Activated naive CD8-positive, alpha-beta T cell treated with anti-CD3 and anti-CD28 coated beads, Interleukin-2, amount 10 ng/mL, durations not matched to agents 7 days and 5 days (primary cell): ENCODE measurements at regions not wholly inside any gene's neighbourhood (a gene's known extent, or its start where the extent isn't known, plus 50 kb on each side); places are given as distances from the start of the nearest gene placed in this dataset.
"Not testable (repeated sequence)": the region's sequence is repeated elsewhere in the genome, so short reads cannot be mapped to it uniquely, and the experiment has no call there.

Experiments used
- ATAC-seq: fragments of 150-1000 bp; cut with Tn5 transposase; one replicate; pipeline ENCODE4 v1.10.0; 2021; ENCODE audit warnings: low read depth, moderate library complexity
- POLR2A ChIA-PET: fragments of 350-600 bp; sonication (Branson Sonifier 250); formaldehyde crosslinking; loops from one replicate; lab custom pipeline; 2021; ENCODE audit warnings: antibody characterized with exemption; lab: Charles Lee
- DNase-seq: peaks from one replicate; pipeline ENCODE4 v3.0.0; 2021
- H3K27ac Mint-ChIP-seq: one replicate; pipeline ENCODE4 v1.8.0; 2022; ENCODE audit warnings: mild to moderate bottlenecking, mixed read lengths
- H3K27me3 Mint-ChIP-seq: one replicate; pipeline ENCODE4 v1.8.0; 2022; ENCODE audit warnings: mild to moderate bottlenecking, moderate library complexity, mixed read lengths
- H3K36me3 Mint-ChIP-seq: one replicate; pipeline ENCODE4 v1.8.0; 2021; ENCODE audit warnings: mild to moderate bottlenecking, mixed read lengths
- H3K4me1 Mint-ChIP-seq: one replicate; pipeline ENCODE4 v1.8.0; 2021; ENCODE audit warnings: mixed read lengths
- H3K4me3 Mint-ChIP-seq: one replicate; pipeline ENCODE4 v1.8.0; 2022; ENCODE audit warnings: mild to moderate bottlenecking, moderate library complexity, mixed read lengths
- H3K9me3 Mint-ChIP-seq: one replicate; pipeline ENCODE4 v1.8.0; 2021; ENCODE audit warnings: mixed read lengths

DNA sequence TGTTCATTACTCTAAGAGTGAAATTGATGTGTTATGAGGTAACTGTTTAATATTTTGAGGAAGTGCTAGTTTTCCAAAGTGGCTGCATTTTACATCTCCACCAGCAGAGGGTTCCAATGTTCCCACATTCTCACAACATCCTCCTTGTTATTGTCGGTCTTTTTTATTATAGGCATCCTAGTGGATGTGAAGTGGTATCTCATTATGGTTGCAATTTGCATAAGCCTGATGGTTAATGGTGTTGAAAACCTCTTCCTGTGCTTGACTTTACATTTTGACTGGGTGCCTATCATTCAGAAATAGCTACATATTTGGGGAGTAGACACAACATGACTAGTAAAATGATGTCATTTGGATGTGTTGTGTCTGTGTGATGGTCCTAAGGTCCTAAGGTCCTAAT is 143.6 kb downstream of the MRPS30 start:
- H3K27ac Mint-ChIP-seq, result no peak overlapping the region

DNA sequence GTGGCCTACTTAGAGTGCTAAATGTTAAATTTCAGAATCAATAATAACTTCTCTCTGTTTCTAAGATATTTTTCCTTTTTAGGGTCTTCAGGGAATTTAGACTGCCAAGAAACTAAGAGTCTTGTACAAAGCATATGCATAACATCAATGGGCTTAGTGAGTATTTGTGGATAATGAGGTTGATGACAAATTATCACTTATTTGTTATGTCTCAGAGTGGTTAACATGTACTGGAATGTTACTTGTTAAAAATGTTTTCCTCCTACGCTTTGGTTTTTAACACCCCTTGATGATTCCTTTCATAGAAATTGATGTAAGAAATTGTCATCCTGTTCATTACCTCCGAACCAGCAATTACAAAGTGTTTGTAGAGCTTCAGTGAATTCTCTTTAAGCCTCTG is 144.3 kb downstream of the MRPS30 start:
- POLR2A ChIA-PET, result no interaction called here
- Mint-ChIP-seq H3K4me3 (no peak overlapping the region), H3K27me3 (no peaks in the 10 kb centered on the region), H3K4me1 (no peaks in the 10 kb centered on the region), H3K36me3 (no peaks in the 10 kb centered on the region), H3K9me3 (no peaks in the 10 kb centered on the region), H3K27ac (no peak overlapping the region)
- ATAC-seq, result no peak
- DNase-seq, result no peak

More for the DNA sequence above, 143.6 kb downstream of the MRPS30 start:
- Mint-ChIP-seq H3K4me3 (no peak overlapping the region), H3K4me1 (no peaks in the 10 kb centered on the region), H3K9me3 (no peaks in the 10 kb centered on the region), H3K36me3 (no peaks in the 10 kb centered on the region), H3K27me3 (no peaks in the 10 kb centered on the region)
- no peak for ATAC-seq
- DNase-seq, result no peak
- POLR2A ChIA-PET, result no interaction called here

GRCh38 chr5:44958943-44959454 is 150.3 kb downstream of the MRPS30 start:
- H3K27me3 Mint-ChIP-seq, H3K36me3 Mint-ChIP-seq, POLR2A ChIA-PET, DNase-seq, H3K27ac Mint-ChIP-seq, H3K4me1 Mint-ChIP-seq, H3K9me3 Mint-ChIP-seq, ATAC-seq, H3K4me3 Mint-ChIP-seq: not testable (repeated sequence)

DNA sequence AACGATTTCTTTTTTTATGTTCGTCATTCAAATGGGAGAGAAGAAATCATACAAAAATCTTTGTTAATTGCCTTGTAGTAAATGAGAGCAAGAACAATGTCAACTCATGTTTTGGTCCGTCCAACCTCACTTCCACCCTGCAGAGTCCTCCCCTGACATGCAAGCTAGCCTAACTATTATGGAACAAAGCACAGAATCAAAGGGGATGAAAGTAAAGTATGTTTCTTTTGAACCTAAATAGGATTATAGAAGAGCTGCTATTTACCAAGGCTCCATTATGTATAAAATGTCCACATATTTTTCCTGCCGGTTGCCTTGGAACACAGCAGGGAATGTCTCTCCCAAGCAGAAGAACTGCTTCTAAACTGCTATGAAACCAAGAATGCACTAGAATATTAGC is 161.1 kb downstream of the MRPS30 start:
- ATAC-seq (no peak), DNase-seq (no peak)
- POLR2A ChIA-PET, result no interaction called here
- Mint-ChIP-seq H3K4me3 (no peak overlapping the region), H3K27me3 (no peaks in the 10 kb centered on the region), H3K36me3 (no peaks in the 10 kb centered on the region), H3K27ac (no peak overlapping the region), H3K9me3 (peaks cover 2% of the 10 kb centered on the region), H3K4me1 (no peaks in the 10 kb centered on the region)

DNA sequence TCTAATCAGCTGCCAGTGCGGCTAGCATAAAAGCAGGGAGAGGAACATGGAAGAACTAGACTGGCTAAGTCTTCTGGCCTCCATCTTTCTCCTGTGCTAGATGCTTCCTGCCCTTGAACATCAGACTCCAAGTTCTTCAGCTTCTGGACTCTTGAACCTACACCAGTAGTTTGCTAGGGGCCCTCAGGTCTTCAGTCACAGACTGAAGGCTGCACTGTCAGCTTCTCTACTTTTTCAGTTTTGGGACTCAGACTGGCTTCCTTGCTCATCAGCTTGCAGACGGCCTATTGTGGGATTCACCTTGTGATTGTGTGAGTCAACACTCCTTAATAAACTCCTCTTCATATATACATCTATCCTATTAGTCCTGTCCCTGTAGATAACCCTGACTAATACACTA is 162.2 kb downstream of the MRPS30 start:
- ATAC-seq, result not testable (repeated sequence)

GRCh38 chr5:44974813-44975212 is 166.1 kb downstream of the MRPS30 start:
- no peaks in the 10 kb centered on the region for H3K4me1 Mint-ChIP-seq
- peaks cover 6% of the 10 kb centered on the region for H3K9me3 Mint-ChIP-seq
- H3K27me3 Mint-ChIP-seq, result no peaks in the 10 kb centered on the region
- no peaks in the 10 kb centered on the region for H3K36me3 Mint-ChIP-seq
- ATAC-seq, result no peak
- H3K27ac Mint-ChIP-seq, result no peak overlapping the region
- H3K4me3 Mint-ChIP-seq, result no peak overlapping the region
- no peak for DNase-seq
- POLR2A ChIA-PET, result no interaction called here

More for the DNA sequence above, 162.2 kb downstream of the MRPS30 start:
- H3K27ac Mint-ChIP-seq, H3K4me3 Mint-ChIP-seq, POLR2A ChIA-PET, H3K9me3 Mint-ChIP-seq, H3K27me3 Mint-ChIP-seq, DNase-seq, H3K4me1 Mint-ChIP-seq, H3K36me3 Mint-ChIP-seq: not testable (repeated sequence)

DNA sequence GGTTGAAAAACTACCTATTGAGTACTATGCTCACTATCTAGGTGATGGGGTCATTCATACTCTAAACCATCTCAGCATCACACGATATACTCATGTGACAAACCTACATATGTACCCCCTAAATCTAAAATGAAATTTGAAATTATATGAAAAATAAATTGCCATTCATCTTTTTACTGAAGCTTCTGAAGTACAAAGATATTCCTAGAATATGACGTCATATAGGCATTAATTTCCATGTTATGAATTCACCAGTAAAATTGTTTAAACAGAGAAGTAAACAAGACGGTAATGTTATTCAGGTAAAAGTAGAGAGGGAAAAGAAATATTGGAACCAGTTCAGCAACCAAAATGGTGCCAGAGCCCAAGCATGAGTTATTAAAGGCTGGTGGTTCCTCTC is 173.0 kb downstream of the MRPS30 start:
- no peaks in the 10 kb centered on the region for H3K36me3 Mint-ChIP-seq
- H3K9me3 Mint-ChIP-seq, result peaks cover 18% of the 10 kb centered on the region
- DNase-seq (no peak), ATAC-seq (no peak)
- H3K27ac Mint-ChIP-seq, result no peak overlapping the region
- no peaks in the 10 kb centered on the region for H3K4me1 Mint-ChIP-seq
- POLR2A ChIA-PET, result no interaction called here
- H3K27me3 Mint-ChIP-seq, result no peaks in the 10 kb centered on the region
- H3K4me3 Mint-ChIP-seq, result no peak overlapping the region

GRCh38 chr5:44983006-44983405 is 174.3 kb downstream of the MRPS30 start:
- ATAC-seq (no peak), DNase-seq (no peak)
- no peak overlapping the region for H3K27ac Mint-ChIP-seq
- no peaks in the 10 kb centered on the region for H3K27me3 Mint-ChIP-seq
- POLR2A ChIA-PET, result no interaction called here
- H3K4me1 Mint-ChIP-seq, result no peaks in the 10 kb centered on the region
- peaks cover 18% of the 10 kb centered on the region for H3K9me3 Mint-ChIP-seq
- H3K36me3 Mint-ChIP-seq, result no peaks in the 10 kb centered on the region
- H3K4me3 Mint-ChIP-seq, result no peak overlapping the region

DNA sequence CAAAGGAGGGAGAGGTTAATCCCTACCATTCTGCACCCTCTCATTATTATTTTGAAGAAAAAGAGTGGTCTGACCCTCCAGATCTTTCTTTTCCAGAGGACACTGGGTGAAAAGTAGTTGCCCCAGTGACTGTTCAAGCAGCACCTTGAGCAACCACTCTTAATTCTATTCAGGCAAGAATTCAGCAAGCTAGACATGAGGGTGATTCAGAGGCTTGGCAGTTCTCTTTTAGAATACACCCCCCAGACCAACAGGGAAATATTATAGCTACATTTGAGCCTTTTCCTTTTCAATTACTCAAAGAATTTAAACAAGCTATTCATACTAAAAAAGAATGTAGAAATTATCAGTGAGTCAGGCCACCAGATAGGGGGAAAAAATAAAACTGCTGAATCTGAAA is 178.3 kb downstream of the MRPS30 start:
- DNase-seq (no peak), ATAC-seq (no peak)
- Mint-ChIP-seq H3K27me3 (no peaks in the 10 kb centered on the region), H3K9me3 (peaks cover 18% of the 10 kb centered on the region), H3K4me1 (no peaks in the 10 kb centered on the region), H3K4me3 (no peak overlapping the region), H3K27ac (no peak overlapping the region), H3K36me3 (no peaks in the 10 kb centered on the region)
- POLR2A ChIA-PET, result no interaction called here

DNA sequence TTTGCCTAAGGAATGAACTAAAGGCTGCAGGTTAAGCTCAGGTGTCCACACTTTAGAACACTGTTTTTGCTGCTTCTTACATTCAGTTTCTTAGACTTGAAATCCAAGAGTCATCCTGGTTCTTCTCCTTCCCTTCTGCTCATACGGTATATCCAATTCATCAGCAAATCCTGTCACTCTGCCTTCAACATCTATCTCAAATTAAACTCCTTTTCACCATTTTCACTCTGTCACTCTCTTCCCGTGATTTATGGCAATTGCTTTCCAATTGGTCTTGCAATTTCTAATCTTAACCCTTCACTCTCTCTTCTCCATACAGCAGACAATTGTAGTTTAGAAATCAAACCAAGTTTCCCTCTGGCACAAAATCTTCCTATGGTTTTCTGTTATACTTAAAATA is 182.9 kb downstream of the MRPS30 start:
- POLR2A ChIA-PET, result no interaction called here
- Mint-ChIP-seq H3K27me3 (no peaks in the 10 kb centered on the region), H3K9me3 (peaks cover 11% of the 10 kb centered on the region), H3K27ac (no peak overlapping the region), H3K4me3 (no peak overlapping the region), H3K4me1 (no peaks in the 10 kb centered on the region), H3K36me3 (no peaks in the 10 kb centered on the region)
- ATAC-seq (no peak), DNase-seq (no peak)

DNA sequence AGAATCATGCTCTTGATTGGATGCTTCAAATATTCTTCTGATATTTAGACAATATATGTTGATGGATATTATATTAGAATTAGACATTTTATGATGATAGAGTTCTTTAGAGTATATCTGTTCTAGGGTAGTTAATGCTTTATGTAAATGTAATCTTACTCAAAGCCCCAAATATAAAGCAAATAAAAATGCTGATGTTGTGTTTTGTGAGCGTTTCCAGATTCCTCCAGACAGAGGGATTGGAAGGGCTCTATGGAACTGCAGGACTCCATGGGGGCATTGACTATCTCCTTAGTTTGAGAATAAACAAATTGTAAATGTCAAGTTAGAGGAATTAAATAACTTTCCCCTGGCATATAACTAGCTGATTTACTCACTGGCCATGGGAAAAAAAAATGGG is 184.5 kb downstream of the MRPS30 start:
- Mint-ChIP-seq H3K36me3 (no peaks in the 10 kb centered on the region), H3K27me3 (no peaks in the 10 kb centered on the region), H3K4me3 (no peak overlapping the region), H3K27ac (no peak overlapping the region), H3K9me3 (peaks cover 11% of the 10 kb centered on the region), H3K4me1 (peaks cover 3% of the 10 kb centered on the region)
- DNase-seq (no peak), ATAC-seq (no peak)
- POLR2A ChIA-PET, result no interaction called here

DNA sequence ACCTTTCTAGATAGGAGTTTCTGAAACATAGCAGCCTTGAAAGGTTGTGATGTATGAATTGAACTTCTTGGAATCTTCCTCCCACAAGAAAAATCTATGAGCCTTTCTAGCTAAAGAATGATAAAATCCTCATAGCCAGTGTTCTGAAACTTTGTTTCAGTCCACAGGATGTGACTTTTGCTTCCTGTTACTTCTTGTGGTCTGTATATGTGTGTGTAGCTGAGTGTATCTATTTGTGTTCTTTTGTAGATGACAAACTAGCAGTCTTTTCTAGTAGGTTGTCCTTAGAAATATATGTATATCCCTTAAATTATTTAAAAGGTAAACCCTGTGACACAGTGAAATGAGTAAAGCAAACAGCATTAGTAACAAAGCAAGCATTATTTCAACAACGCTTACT is 188.8 kb downstream of the MRPS30 start:
- H3K27me3 Mint-ChIP-seq, result no peaks in the 10 kb centered on the region
- peaks cover 3% of the 10 kb centered on the region for H3K4me1 Mint-ChIP-seq
- ATAC-seq (no peak), DNase-seq (no peak)
- no peak overlapping the region for H3K27ac Mint-ChIP-seq
- no peaks in the 10 kb centered on the region for H3K36me3 Mint-ChIP-seq
- POLR2A ChIA-PET, result no interaction called here
- H3K9me3 Mint-ChIP-seq, result peaks cover 1% of the 10 kb centered on the region
- H3K4me3 Mint-ChIP-seq, result no peak overlapping the region

GRCh38 chr5:45007102-45007501 is 198.4 kb downstream of the MRPS30 start:
- H3K4me1 Mint-ChIP-seq, POLR2A ChIA-PET, H3K27me3 Mint-ChIP-seq, H3K9me3 Mint-ChIP-seq, DNase-seq, H3K36me3 Mint-ChIP-seq, ATAC-seq, H3K27ac Mint-ChIP-seq, H3K4me3 Mint-ChIP-seq: not testable (repeated sequence)

DNA sequence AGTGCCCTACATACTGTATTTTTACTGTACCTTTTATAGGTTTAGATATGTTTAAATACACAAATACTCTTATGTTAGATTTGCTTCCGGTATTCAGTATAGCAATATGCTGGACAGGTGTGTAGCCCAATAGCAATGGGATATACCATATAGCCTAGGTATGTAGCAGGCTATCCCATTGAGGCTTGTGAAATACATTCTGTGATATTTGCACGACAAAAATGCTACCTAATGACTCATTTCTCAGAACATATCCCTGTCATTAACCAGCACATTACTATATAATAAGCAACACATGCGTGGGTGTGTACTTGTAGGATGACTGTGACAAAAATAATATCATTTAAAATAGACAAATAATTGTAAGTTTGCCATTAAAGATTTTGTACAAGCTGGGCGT is 208.8 kb downstream of the MRPS30 start:
- POLR2A ChIA-PET, result no interaction called here
- Mint-ChIP-seq H3K27ac (no peak overlapping the region), H3K36me3 (no peaks in the 10 kb centered on the region), H3K27me3 (no peaks in the 10 kb centered on the region), H3K4me3 (no peak overlapping the region), H3K4me1 (no peaks in the 10 kb centered on the region), H3K9me3 (peaks cover 2% of the 10 kb centered on the region)
- ATAC-seq (no peak), DNase-seq (no peak)

DNA sequence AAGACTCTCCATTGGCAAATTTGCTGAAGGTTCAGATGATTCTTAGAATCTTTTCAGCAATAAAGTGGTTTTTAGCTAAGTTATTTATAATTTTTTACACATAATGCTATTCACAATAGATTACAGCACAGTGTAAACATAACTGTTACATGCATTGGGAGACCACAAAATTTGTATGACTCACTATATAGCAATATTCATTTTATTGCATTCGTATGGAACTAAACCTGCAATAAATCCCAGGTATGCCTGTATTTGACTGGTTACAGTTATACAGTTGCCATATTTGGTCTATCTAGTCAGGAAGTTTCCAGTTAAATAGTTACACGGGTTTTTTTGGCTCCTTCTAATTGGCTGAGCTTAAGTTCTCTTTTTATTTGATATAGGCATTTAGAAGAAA is 220.8 kb downstream of the MRPS30 start:
- H3K9me3 Mint-ChIP-seq, result peaks cover 3% of the 10 kb centered on the region
- H3K36me3 Mint-ChIP-seq, result no peaks in the 10 kb centered on the region
- no peaks in the 10 kb centered on the region for H3K4me1 Mint-ChIP-seq
- no peak overlapping the region for H3K27ac Mint-ChIP-seq
- ATAC-seq, result no peak
- POLR2A ChIA-PET, result no interaction called here
- no peak overlapping the region for H3K4me3 Mint-ChIP-seq
- no peak for DNase-seq
- no peaks in the 10 kb centered on the region for H3K27me3 Mint-ChIP-seq
